Liver (tissue), 8 donors: ENCODE measurements at regions not wholly inside any gene's neighbourhood (a gene's known extent, or its start where the extent isn't known, plus 50 kb on each side); places are given as distances from the start of the nearest gene placed in this dataset.
"Not testable (repeated sequence)": the region's sequence is repeated elsewhere in the genome, so short reads cannot be mapped to it uniquely, and the experiment has no call there.

ENCODE experiments used
- DNase-seq: peaks from one replicate; pipeline ENCODE4 v3.0.0-alpha.2; 2017; ENCODE audit warnings: low spot score
- H3K27ac ChIP-seq, 2 donors: one replicate each; pipeline ENCODE4 v1.7.0; 2013; ENCODE audit warnings: inconsistent platforms in 2 of 2, low read length in 2 of 2, control low read depth in 1 of 2, low read depth in 1 of 2, mild to moderate bottlenecking in 1 of 2
- H3K27me3 ChIP-seq, 4 donors: one replicate each; pipeline versions ENCODE4 v1.6.1 to v1.7.0; 2013; ENCODE audit warnings: low read length in 3 of 4, inconsistent platforms in 1 of 4, mild to moderate bottlenecking in 1 of 4, moderate library complexity in 1 of 4; ENCODE audit not compliant: control insufficient read depth in 4 of 4, insufficient read depth in 4 of 4
- H3K36me3 ChIP-seq, 4 donors: one replicate each; pipeline versions ENCODE4 v1.6.1 to v1.7.0; 2013; ENCODE audit warnings: low read length in 3 of 4, mild to moderate bottlenecking in 3 of 4, low read depth in 1 of 4, moderate library complexity in 1 of 4; ENCODE audit not compliant: control insufficient read depth in 4 of 4, insufficient read depth in 3 of 4
- H3K4me1 ChIP-seq, 4 donors: one replicate each; pipeline versions ENCODE4 v1.6.1 to v1.7.0; 2013; ENCODE audit warnings: low read length in 3 of 4, mild to moderate bottlenecking in 3 of 4, moderate library complexity in 1 of 4; ENCODE audit not compliant: control insufficient read depth in 4 of 4, insufficient read depth in 4 of 4
- H3K4me3 ChIP-seq, 3 donors: one replicate each; pipeline versions ENCODE4 v1.6.1 to v1.7.0; 2013; ENCODE audit warnings: low read length in 3 of 3, control low read depth in 1 of 3, low read depth in 1 of 3, mild to moderate bottlenecking in 1 of 3
- H3K9ac ChIP-seq, 2 donors: one replicate each; pipeline ENCODE4 v1.7.0; 2013; ENCODE audit warnings: low read length in 2 of 2, mild to moderate bottlenecking in 2 of 2, moderate library complexity in 2 of 2, control low read depth in 1 of 2, low read depth in 1 of 2
- H3K9me3 ChIP-seq, 4 donors: one replicate each; pipeline versions ENCODE4 v1.6.1 to v1.7.0; 2013; ENCODE audit warnings: low read length in 3 of 4; ENCODE audit not compliant: control insufficient read depth in 4 of 4
- CTCF ChIP-seq: fragments of 150-350 bp; IDR thresholded peaks from 2 replicates; pipeline ENCODE4 v1.5.1; 2017; ENCODE audit warnings: improper control_type of control experiment, low read depth, low read length; ENCODE audit not compliant: missing input control
- EGR1 ChIP-seq, 2 donors: IDR thresholded peaks; 2 replicates each; pipeline ENCODE4 v1.6.1; 2016 to 2018; ENCODE audit warnings: antibody characterized with exemption in 2 of 2, low read depth in 2 of 2
- FOXA1 ChIP-seq: IDR thresholded peaks from 2 replicates; pipeline ENCODE4 v1.6.1; 2016; ENCODE audit warnings: antibody characterized with exemption
- GABPA ChIP-seq, 2 donors: IDR thresholded peaks in 1 of 2; conservative IDR thresholded peaks in 1 of 2; 2 replicates each; pipeline ENCODE4 v1.6.1; 2016; ENCODE audit warnings: antibody characterized with exemption in 2 of 2, mild to moderate bottlenecking in 1 of 2, moderate library complexity in 1 of 2
- HNF4G ChIP-seq: IDR thresholded peaks from 2 replicates; pipeline ENCODE4 v1.6.1; 2016; ENCODE audit warnings: antibody characterized with exemption
- JUND ChIP-seq, 2 donors: IDR thresholded peaks; 2 replicates each; pipeline ENCODE4 v1.6.1; 2016; ENCODE audit warnings: antibody characterized with exemption in 2 of 2
- MAX ChIP-seq: IDR thresholded peaks from 2 replicates; pipeline ENCODE4 v1.6.1; 2016; ENCODE audit warnings: antibody characterized with exemption
- NR2F2 ChIP-seq: IDR thresholded peaks from 2 replicates; pipeline ENCODE4 v1.6.1; 2016; ENCODE audit warnings: antibody characterized with exemption
- RAD21 ChIP-seq, 2 donors: IDR thresholded peaks; 2 replicates each; pipeline ENCODE4 v1.6.1; 2016; ENCODE audit warnings: antibody characterized with exemption in 2 of 2, mild to moderate bottlenecking in 2 of 2
- RXRA ChIP-seq, 2 donors: IDR thresholded peaks; 2 replicates each; pipeline ENCODE4 v1.6.1; 2017 to 2018; ENCODE audit warnings: antibody characterized with exemption in 2 of 2, mild to moderate bottlenecking in 1 of 2
- SP1 ChIP-seq: IDR thresholded peaks from 2 replicates; pipeline ENCODE4 v1.6.1; 2018; ENCODE audit warnings: antibody characterized with exemption, mild to moderate bottlenecking
- YY1 ChIP-seq: IDR thresholded peaks from 2 replicates; pipeline ENCODE4 v1.6.1; 2016; ENCODE audit warnings: antibody characterized with exemption, mild to moderate bottlenecking
- ZBTB33 ChIP-seq: IDR thresholded peaks from 2 replicates; pipeline ENCODE4 v1.6.1; 2016; ENCODE audit warnings: antibody characterized with exemption
- WGBS: extraction: QIAGEN DNeasy Blood & Tissue Kit; methylation state at CpG from one replicate; pipeline ENCODE4 v1.1.7; 2013; 5-methylcytosine and 5-hydroxymethylcytosine counted together
- donor health status: healthy.
- donor health status: healthy.
- donor health status: healthy.
- donor health status: healthy.
- donor health status: healthy.

- TF ChIP-seq CTCF = peak; percentile 52
- peak; percentile 50 to 68 for TF ChIP-seq RAD21 (IDR thresholded peaks at IDR 0.05)
- TF ChIP-seq ZBTB33 = no peak
- no peaks in the 10 kb centered on the region for H3K27me3 ChIP-seq
- DNase-seq = no peak
- H3K4me3 ChIP-seq = no peak overlapping the region
- H3K4me1 ChIP-seq = no peaks in the 10 kb centered on the region
- no peaks in the 10 kb centered on the region for H3K9me3 ChIP-seq
- 52% methylated on average over 7 of the region's 7 CpGs for WGBS
- no peak overlapping the region for H3K27ac ChIP-seq
- no peak overlapping the region for H3K9ac ChIP-seq
- no peaks in the 10 kb centered on the region for H3K36me3 ChIP-seq
These were observed 227.7 kb downstream of the RPIA start for GRCh38 chr2:88919087-88919738.

- not testable (repeated sequence) for H3K4me1 ChIP-seq, DNase-seq, H3K9me3 ChIP-seq, H3K4me3 ChIP-seq, H3K27me3 ChIP-seq, H3K36me3 ChIP-seq, H3K27ac ChIP-seq, H3K9ac ChIP-seq
- WGBS = 91% methylated on average over 31 of the region's 31 CpGs
These were observed 228.9 kb downstream of the RPIA start for GRCh38 chr2:88920399-88920798.

GRCh38 chr2:88924533-88924932 is 233.1 kb downstream of the RPIA start:
- TF ChIP-seq GABPA (IDR thresholded peaks at IDR 0.05 in 1 of 2, conservative IDR thresholded peaks at IDR 0.05 in 1 of 2) (no peak), NR2F2 (no peak)
- H3K9ac ChIP-seq = no peak overlapping the region
- DNase-seq = no peak
- no peak overlapping the region for H3K4me3 ChIP-seq
- 94% methylated on average over 1 of the region's 1 CpG for WGBS
- no peaks in the 10 kb centered on the region for H3K36me3 ChIP-seq
- peaks cover 0 to 6% (median 0%) of the 10 kb centered on the region in 4 donors for H3K27me3 ChIP-seq
- H3K27ac ChIP-seq = no peak overlapping the region
- H3K4me1 ChIP-seq = no peaks in the 10 kb centered on the region
- no peaks in the 10 kb centered on the region for H3K9me3 ChIP-seq

GRCh38 chr2:88925770-88926462 is 234.4 kb downstream of the RPIA start:
- Histone ChIP-seq H3K27ac (no peak overlapping the region), H3K9ac (no peak overlapping the region), H3K36me3 (no peaks in the 10 kb centered on the region), H3K4me1 (no peaks in the 10 kb centered on the region), H3K4me3 (no peak overlapping the region), H3K9me3 (no peaks in the 10 kb centered on the region), H3K27me3 (peaks cover 0 to 6% (median 0%) of the 10 kb centered on the region in 4 donors)
- WGBS = 90% methylated on average over 19 of the region's 19 CpGs
- DNase-seq = no peak
- TF ChIP-seq FOXA1 (no peak), JUND (IDR thresholded peaks at IDR 0.05) (no peak), YY1 (no peak), EGR1 (IDR thresholded peaks at IDR 0.05; ENCODE audit: low read depth in 2 of 2) (no peak), NR2F2 (no peak), RAD21 (IDR thresholded peaks at IDR 0.05) (no peak), ZBTB33 (no peak), GABPA (IDR thresholded peaks at IDR 0.05 in 1 of 2, conservative IDR thresholded peaks at IDR 0.05 in 1 of 2) (no peak), HNF4G (no peak), CTCF (no peak), SP1 (no peak), MAX (no peak), RXRA (IDR thresholded peaks at IDR 0.05) (no peak)
